ENCODE measurements at regions not wholly inside any gene's neighbourhood (a gene's known extent, or its start where the extent isn't known, plus 50 kb on each side); places are given as distances from the start of the nearest gene placed in this dataset.

DNA sequence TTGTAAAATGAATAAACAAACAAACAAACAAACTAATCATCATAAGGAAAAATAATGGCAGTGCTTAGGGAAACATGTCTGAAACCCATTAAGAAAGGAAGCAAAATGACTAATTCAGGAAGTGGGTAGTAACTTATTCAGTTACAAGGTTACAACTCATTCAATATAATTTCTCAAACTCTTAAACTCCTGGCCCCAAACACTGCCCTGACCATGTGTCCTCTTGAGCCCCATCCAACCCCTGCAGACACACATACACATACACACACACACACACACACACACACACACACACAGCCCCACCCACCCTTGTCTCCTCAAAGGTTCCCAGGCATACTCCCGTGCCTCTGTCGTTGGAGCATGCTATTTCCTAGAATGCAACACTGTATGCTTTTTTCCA lies 193.9 kb downstream of the SEC61B start:
- Histone ChIP-seq H3K36me3 (no peaks in the 10 kb centered on the region), H3K27ac (no peak overlapping the region), H3K4me3 (no peak overlapping the region), H3K27me3 (no peaks in the 10 kb centered on the region), H3K9me3 (no peaks in the 10 kb centered on the region), H3K4me1 (no peaks in the 10 kb centered on the region)
- ATAC-seq: no peak
- TF ChIP-seq, protein P1, sequence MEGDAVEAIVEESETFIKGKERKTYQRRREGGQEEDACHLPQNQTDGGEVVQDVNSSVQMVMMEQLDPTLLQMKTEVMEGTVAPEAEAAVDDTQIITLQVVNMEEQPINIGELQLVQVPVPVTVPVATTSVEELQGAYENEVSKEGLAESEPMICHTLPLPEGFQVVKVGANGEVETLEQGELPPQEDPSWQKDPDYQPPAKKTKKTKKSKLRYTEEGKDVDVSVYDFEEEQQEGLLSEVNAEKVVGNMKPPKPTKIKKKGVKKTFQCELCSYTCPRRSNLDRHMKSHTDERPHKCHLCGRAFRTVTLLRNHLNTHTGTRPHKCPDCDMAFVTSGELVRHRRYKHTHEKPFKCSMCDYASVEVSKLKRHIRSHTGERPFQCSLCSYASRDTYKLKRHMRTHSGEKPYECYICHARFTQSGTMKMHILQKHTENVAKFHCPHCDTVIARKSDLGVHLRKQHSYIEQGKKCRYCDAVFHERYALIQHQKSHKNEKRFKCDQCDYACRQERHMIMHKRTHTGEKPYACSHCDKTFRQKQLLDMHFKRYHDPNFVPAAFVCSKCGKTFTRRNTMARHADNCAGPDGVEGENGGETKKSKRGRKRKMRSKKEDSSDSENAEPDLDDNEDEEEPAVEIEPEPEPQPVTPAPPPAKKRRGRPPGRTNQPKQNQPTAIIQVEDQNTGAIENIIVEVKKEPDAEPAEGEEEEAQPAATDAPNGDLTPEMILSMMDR (IDR thresholded peaks at IDR 0.05): no peak
- TF ChIP-seq POLR2AphosphoS5 (IDR thresholded peaks at IDR 0.05): no peak
- no peak for TF ChIP-seq POLR2A (IDR thresholded peaks at IDR 0.05)
- TF ChIP-seq EP300 (IDR thresholded peaks at IDR 0.05): no peak
- WGBS, 2 donors (ENCODE audit: low coverage in 1 of 2): 24 to 45% methylated on average over 2 of the region's 2 CpGs

DNA sequence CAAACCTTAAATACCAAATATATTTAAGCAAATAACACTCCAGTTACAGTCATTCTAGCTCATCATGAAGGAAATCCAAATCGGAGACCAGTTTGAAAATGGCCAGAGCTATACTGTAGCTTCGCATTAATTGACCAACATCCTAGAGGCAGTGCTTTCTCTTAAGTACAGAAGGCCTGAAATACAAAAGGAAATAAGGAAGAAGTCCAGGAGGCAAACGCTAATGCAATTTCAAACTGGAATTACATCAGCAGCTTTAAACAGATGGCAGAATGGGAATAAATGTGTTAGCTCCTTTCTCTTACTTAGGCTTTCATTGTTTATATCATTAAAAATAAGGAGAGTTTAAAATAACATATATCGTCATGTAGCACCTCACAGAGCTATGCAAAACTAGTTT lies 197.0 kb downstream of the SEC61B start:
- TF ChIP-seq EP300 (IDR thresholded peaks at IDR 0.05) (no peak), POLR2AphosphoS5 (IDR thresholded peaks at IDR 0.05) (no peak), POLR2A (IDR thresholded peaks at IDR 0.05) (no peak)
- TF ChIP-seq, protein P1 (IDR thresholded peaks at IDR 0.05): no peak
- WGBS, 2 donors (ENCODE audit: low coverage in 1 of 2): 43 to 46% methylated on average over 4 of the region's 4 CpGs

DNA sequence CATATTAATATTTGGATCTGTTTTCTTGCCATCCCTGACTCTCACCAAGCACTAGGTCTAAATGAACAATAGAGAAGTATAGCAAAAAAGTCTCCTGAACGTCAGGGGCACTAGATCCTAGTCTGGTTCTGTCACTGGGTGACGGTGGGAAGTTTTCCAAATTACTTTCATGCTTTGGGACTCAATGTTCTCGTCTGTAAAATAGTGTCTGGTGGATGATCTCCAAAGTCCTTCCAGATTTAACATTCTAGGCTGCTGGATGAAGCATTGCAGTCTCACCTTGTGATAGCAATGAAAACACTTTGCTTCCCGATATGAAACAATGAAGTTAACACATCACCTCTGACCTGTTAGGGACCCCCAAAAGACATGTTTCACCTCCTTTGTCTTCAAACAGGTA lies 199.3 kb downstream of the SEC61B start:
- no peaks in the 10 kb centered on the region for H3K36me3 ChIP-seq
- H3K27me3 ChIP-seq: no peaks in the 10 kb centered on the region
- no peak for ATAC-seq
- TF ChIP-seq POLR2A (IDR thresholded peaks at IDR 0.05) (no peak), EP300 (IDR thresholded peaks at IDR 0.05) (no peak), POLR2AphosphoS5 (IDR thresholded peaks at IDR 0.05) (no peak)
- TF ChIP-seq, protein P1 (IDR thresholded peaks at IDR 0.05): no peak
- H3K4me1 ChIP-seq: no peaks in the 10 kb centered on the region
- H3K9me3 ChIP-seq: no peaks in the 10 kb centered on the region
- H3K4me3 ChIP-seq: no peak overlapping the region
- 71% methylated on average over 4 of the region's 4 CpGs for WGBS, 2 donors (ENCODE audit: low coverage in 1 of 2)
- H3K27ac ChIP-seq: no peak overlapping the region

More for the DNA sequence above, 197.0 kb downstream of the SEC61B start:
- no peak for ATAC-seq
- Histone ChIP-seq H3K4me3 (no peak overlapping the region), H3K4me1 (no peaks in the 10 kb centered on the region), H3K36me3 (no peaks in the 10 kb centered on the region), H3K27me3 (no peaks in the 10 kb centered on the region), H3K27ac (no peak overlapping the region), H3K9me3 (no peaks in the 10 kb centered on the region)

DNA sequence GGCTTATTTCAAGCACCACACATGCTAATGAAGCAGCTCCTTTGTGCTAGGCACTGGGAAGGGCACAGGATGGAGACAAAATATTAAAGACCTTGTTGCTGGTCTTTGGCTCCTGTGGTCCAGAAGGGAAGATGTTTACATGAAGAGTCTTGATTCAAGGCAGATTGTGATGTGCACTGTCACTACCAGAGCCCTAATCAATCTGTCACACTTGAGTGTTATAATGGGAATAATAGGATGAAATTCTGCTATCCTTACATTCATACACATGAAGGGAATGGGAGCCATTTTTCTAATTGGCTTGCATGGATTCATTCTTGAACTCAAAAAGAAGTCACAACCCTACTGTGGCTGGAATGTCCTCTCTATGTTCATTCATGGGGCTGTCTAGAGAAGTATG lies 203.0 kb downstream of the SEC61B start:
- Histone ChIP-seq H3K36me3 (no peaks in the 10 kb centered on the region), H3K9me3 (peaks cover 0 to 4% (median 0%) of the 10 kb centered on the region in 3 donors), H3K27ac (no peak overlapping the region), H3K27me3 (no peaks in the 10 kb centered on the region), H3K4me1 (no peaks in the 10 kb centered on the region), H3K4me3 (no peak overlapping the region)
- TF ChIP-seq EP300 (IDR thresholded peaks at IDR 0.05) (no peak), POLR2AphosphoS5 (IDR thresholded peaks at IDR 0.05) (no peak), POLR2A (IDR thresholded peaks at IDR 0.05) (no peak)
- TF ChIP-seq, protein P1 (IDR thresholded peaks at IDR 0.05): no peak
- no peak for ATAC-seq

DNA sequence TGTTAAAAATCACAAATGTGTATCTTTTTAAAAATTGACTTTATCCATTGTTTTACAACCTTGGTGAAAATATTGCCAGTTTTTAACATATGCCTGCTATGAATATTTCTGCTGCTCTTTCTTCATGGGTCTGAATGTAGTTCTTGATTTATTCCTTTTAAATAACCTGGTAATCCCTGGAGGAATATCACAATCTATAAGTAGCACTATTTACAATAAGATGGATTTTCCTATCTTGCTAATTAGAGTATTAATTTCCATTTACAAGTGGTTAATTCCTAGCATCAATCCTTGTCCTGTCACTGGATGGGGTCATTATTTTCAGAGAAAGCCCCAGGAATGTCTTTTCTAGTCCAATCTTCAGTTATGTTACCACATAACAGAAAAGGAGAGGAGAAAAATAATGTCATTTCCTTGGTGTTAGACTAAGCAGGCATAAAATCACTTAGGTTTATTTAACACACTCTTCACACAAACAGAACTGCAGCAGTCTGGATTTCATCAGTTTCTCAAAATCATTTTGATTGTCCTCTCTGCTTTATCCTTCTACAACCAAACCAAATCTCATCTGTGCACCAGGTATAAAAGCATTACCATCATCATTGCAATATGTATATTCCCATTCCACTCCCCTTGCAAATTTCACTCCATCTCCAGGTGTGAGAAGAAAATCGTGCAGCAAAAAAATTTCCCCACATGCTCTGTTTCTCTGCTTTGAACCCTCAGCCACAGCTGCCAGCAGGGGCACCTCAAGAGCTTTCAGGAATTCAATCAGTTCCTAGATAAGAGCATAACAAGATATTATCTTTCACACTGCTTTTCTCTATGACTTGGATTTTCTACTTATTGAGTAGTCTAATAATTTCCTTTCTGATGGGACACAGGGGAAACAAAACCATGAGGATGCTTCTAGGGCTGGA lies 204.1 kb downstream of the SEC61B start:
- Histone ChIP-seq H3K9me3 (peaks cover 0 to 4% (median 0%) of the 10 kb centered on the region in 3 donors), H3K4me3 (no peak overlapping the region), H3K27me3 (no peaks in the 10 kb centered on the region), H3K4me1 (no peaks in the 10 kb centered on the region), H3K27ac (no peak overlapping the region), H3K36me3 (no peaks in the 10 kb centered on the region)
- 22 to 43% methylated on average over 1 of the region's 1 CpG for WGBS, 2 donors (ENCODE audit: low coverage in 1 of 2)
- no peak for TF ChIP-seq POLR2A (IDR thresholded peaks at IDR 0.05)
- no peak for TF ChIP-seq POLR2AphosphoS5 (IDR thresholded peaks at IDR 0.05)
- TF ChIP-seq, protein P1 (IDR thresholded peaks at IDR 0.05): no peak
- TF ChIP-seq EP300 (IDR thresholded peaks at IDR 0.05): no peak
- ATAC-seq: no peak
